Stimulated activated CD8-positive, alpha-beta memory T cell treated with anti-CD3 and anti-CD28 coated beads, Interleukin-7, amount 100 ng/mL, for 4 hours (primary cell): ENCODE measurements at regions not wholly inside any gene's neighbourhood (a gene's known extent, or its start where the extent isn't known, plus 50 kb on each side); places are given as distances from the start of the nearest gene placed in this dataset.
"Not testable (repeated sequence)": the region's sequence is repeated elsewhere in the genome, so short reads cannot be mapped to it uniquely, and the experiment has no call there.

Experiments used
- DNase-seq, 2 donors: peaks; one replicate each; pipeline ENCODE4 v3.0.0-alpha.2; 2020; ENCODE audit warnings: low read depth in 2 of 2

GRCh38 chr17:71192039-71192555 lies 928.7 kb upstream of the SOX9 start:
- no peak for DNase-seq

- DNase-seq = no peak
Observed at GRCh38 chr17:71192848-71193247, 928.0 kb upstream of the SOX9 start.

GRCh38 chr17:71200597-71200996 lies 920.2 kb upstream of the SOX9 start:
- DNase-seq = no peak

GRCh38 chr17:71201639-71202038 lies 919.2 kb upstream of the SOX9 start:
- no peak for DNase-seq

- no peak for DNase-seq
Observed at GRCh38 chr17:71202449-71202848, 918.4 kb upstream of the SOX9 start.

- DNase-seq = no peak
Observed at GRCh38 chr17:71203953-71204352, 916.9 kb upstream of the SOX9 start.

- DNase-seq = not testable (repeated sequence)
Observed at GRCh38 chr17:71205951-71206350, 914.9 kb upstream of the SOX9 start.

- DNase-seq = no peak
Observed at GRCh38 chr17:71208111-71208704, 912.6 kb upstream of the SOX9 start.

GRCh38 chr17:71213936-71214335 lies 906.9 kb upstream of the SOX9 start:
- DNase-seq = no peak

- DNase-seq = no peak
Observed at GRCh38 chr17:71217769-71218168, 903.1 kb upstream of the SOX9 start.

- DNase-seq = no peak
Observed at GRCh38 chr17:71224824-71225575, 895.8 kb upstream of the SOX9 start.

GRCh38 chr17:71227841-71228240 lies 893.0 kb upstream of the SOX9 start:
- no peak for DNase-seq

- no peak for DNase-seq
Observed at GRCh38 chr17:71229070-71229469, 891.8 kb upstream of the SOX9 start.

GRCh38 chr17:71232801-71233559 lies 887.8 kb upstream of the SOX9 start:
- DNase-seq = no peak

- DNase-seq = no peak
Observed at GRCh38 chr17:71234349-71234748, 886.5 kb upstream of the SOX9 start.

- no peak for DNase-seq
Observed at GRCh38 chr17:71237903-71238538, 882.8 kb upstream of the SOX9 start.

- DNase-seq = no peak
Observed at GRCh38 chr17:71247441-71248015, 873.3 kb upstream of the SOX9 start.

GRCh38 chr17:71251276-71251675 lies 869.5 kb upstream of the SOX9 start:
- DNase-seq = no peak

GRCh38 chr17:71251951-71252350 lies 868.9 kb upstream of the SOX9 start:
- no peak for DNase-seq

GRCh38 chr17:71252436-71252835 lies 868.4 kb upstream of the SOX9 start:
- no peak for DNase-seq

GRCh38 chr17:71257096-71257495 lies 863.7 kb upstream of the SOX9 start:
- DNase-seq = no peak
